Activated CD8-positive, alpha-beta memory T cell treated with anti-CD3 and anti-CD28 coated beads, Interleukin-2, amount 10 ng/mL, durations not matched to agents 7 days and 5 days (primary cell): ENCODE measurements at regions not wholly inside any gene's neighbourhood (a gene's known extent, or its start where the extent isn't known, plus 50 kb on each side); places are given as distances from the start of the nearest gene placed in this dataset.

Experiments used
- ATAC-seq: fragments of 150-1000 bp; cut with Tn5 transposase; one replicate; pipeline ENCODE4 v1.10.0; 2021; ENCODE audit warnings: moderate library complexity
- CTCF ChIA-PET: fragments of 350-600 bp; sonication (Branson Sonifier 250); formaldehyde crosslinking; loops from one replicate; lab custom pipeline; 2021; ENCODE audit warnings: antibody characterized with exemption; lab: Charles Lee
- DNase-seq: peaks from one replicate; pipeline ENCODE4 v3.0.0-alpha.2; 2020
- H3K27ac Mint-ChIP-seq: one replicate; pipeline ENCODE4 v1.8.0; 2021; ENCODE audit warnings: mild to moderate bottlenecking, mixed read lengths
- H3K27me3 Mint-ChIP-seq: one replicate; pipeline ENCODE4 v1.8.0; 2021; ENCODE audit warnings: mixed read lengths
- H3K36me3 Mint-ChIP-seq: one replicate; pipeline ENCODE4 v1.8.0; 2021; ENCODE audit warnings: mild to moderate bottlenecking, mixed read lengths
- H3K4me1 Mint-ChIP-seq: one replicate; pipeline ENCODE4 v1.8.0; 2021; ENCODE audit warnings: mixed read lengths
- H3K4me3 Mint-ChIP-seq: one replicate; pipeline ENCODE4 v1.8.0; 2021; ENCODE audit warnings: mild to moderate bottlenecking, moderate library complexity, mixed read lengths
- H3K9me3 Mint-ChIP-seq: one replicate; pipeline ENCODE4 v1.8.0; 2022; ENCODE audit warnings: low read depth, mixed read lengths

- peaks cover 2% of the 10 kb centered on the region for H3K9me3 Mint-ChIP-seq
- no peak overlapping the region for H3K4me3 Mint-ChIP-seq
Measured at GRCh38 chr11:70540196-70540595, 141.9 kb downstream of the CTTN start.

GRCh38 chr11:70541176-70541575 is 142.8 kb downstream of the CTTN start:
- Mint-ChIP-seq H3K4me3 (no peak overlapping the region), H3K4me1 (no peaks in the 10 kb centered on the region), H3K36me3 (no peaks in the 10 kb centered on the region), H3K9me3 (no peaks in the 10 kb centered on the region), H3K27me3 (no peaks in the 10 kb centered on the region), H3K27ac (no peak overlapping the region)
- CTCF ChIA-PET = no interaction called here
- no peak for ATAC-seq
- no peak for DNase-seq

More at GRCh38 chr11:70540196-70540595, 141.9 kb downstream of the CTTN start:
- Mint-ChIP-seq H3K4me1 (no peaks in the 10 kb centered on the region), H3K27ac (no peak overlapping the region), H3K27me3 (no peaks in the 10 kb centered on the region), H3K36me3 (no peaks in the 10 kb centered on the region)
- ATAC-seq (no peak), DNase-seq (no peak)
- CTCF ChIA-PET = no interaction called here

- no peak overlapping the region for H3K27ac Mint-ChIP-seq
- H3K36me3 Mint-ChIP-seq = no peaks in the 10 kb centered on the region
- no peaks in the 10 kb centered on the region for H3K27me3 Mint-ChIP-seq
- H3K4me1 Mint-ChIP-seq = no peaks in the 10 kb centered on the region
- ATAC-seq (no peak), DNase-seq (no peak)
- CTCF ChIA-PET = no interaction called here
- no peaks in the 10 kb centered on the region for H3K9me3 Mint-ChIP-seq
- H3K4me3 Mint-ChIP-seq = no peak overlapping the region
Measured at GRCh38 chr11:70541699-70542098, 143.4 kb downstream of the CTTN start.

- Mint-ChIP-seq H3K9me3 (no peaks in the 10 kb centered on the region), H3K4me3 (no peak overlapping the region), H3K27me3 (no peaks in the 10 kb centered on the region), H3K4me1 (no peaks in the 10 kb centered on the region), H3K36me3 (no peaks in the 10 kb centered on the region), H3K27ac (no peak overlapping the region)
- DNase-seq (no peak), ATAC-seq (no peak)
- CTCF ChIA-PET = no interaction called here
Measured at GRCh38 chr11:70542406-70542805, 144.1 kb downstream of the CTTN start.

DNA sequence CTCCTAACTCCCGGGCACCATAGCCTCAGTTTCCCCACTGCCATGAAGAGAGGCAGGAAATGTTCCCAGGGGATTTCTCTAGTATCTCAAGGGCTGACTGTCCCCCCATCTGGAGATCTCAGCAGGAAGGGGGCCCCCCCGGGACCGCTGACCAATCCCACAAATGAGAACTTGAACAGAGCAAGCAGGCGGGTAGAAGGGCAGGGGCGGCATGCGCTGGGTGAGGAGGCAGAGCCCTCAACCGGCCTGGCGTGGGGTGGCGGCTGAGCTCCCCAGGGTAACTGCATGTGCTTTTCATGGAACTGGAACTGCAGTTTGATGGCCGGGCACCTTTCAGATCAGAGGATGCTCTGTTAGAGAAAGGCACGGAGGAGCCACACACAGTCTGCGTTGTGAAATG is 144.5 kb downstream of the CTTN start:
- DNase-seq (no peak), ATAC-seq (no peak)
- Mint-ChIP-seq H3K4me1 (no peaks in the 10 kb centered on the region), H3K27me3 (no peaks in the 10 kb centered on the region), H3K4me3 (no peak overlapping the region), H3K36me3 (no peaks in the 10 kb centered on the region), H3K27ac (no peak overlapping the region), H3K9me3 (no peaks in the 10 kb centered on the region)
- CTCF ChIA-PET = no interaction called here

GRCh38 chr11:70543611-70544010 is 145.3 kb downstream of the CTTN start:
- H3K4me1 Mint-ChIP-seq = no peaks in the 10 kb centered on the region
- ATAC-seq (no peak), DNase-seq (no peak)
- H3K27ac Mint-ChIP-seq = no peak overlapping the region
- no peaks in the 10 kb centered on the region for H3K9me3 Mint-ChIP-seq
- H3K27me3 Mint-ChIP-seq = no peaks in the 10 kb centered on the region
- H3K36me3 Mint-ChIP-seq = no peaks in the 10 kb centered on the region
- H3K4me3 Mint-ChIP-seq = no peak overlapping the region
- CTCF ChIA-PET = no interaction called here

- Mint-ChIP-seq H3K9me3 (no peaks in the 10 kb centered on the region), H3K27me3 (no peaks in the 10 kb centered on the region), H3K27ac (no peak overlapping the region), H3K36me3 (no peaks in the 10 kb centered on the region), H3K4me3 (no peak overlapping the region), H3K4me1 (no peaks in the 10 kb centered on the region)
- DNase-seq (no peak), ATAC-seq (no peak)
- CTCF ChIA-PET = no interaction called here
Measured at GRCh38 chr11:70544067-70544773, 145.9 kb downstream of the CTTN start.

- Mint-ChIP-seq H3K4me3 (no peak overlapping the region), H3K36me3 (no peaks in the 10 kb centered on the region), H3K9me3 (no peaks in the 10 kb centered on the region), H3K27me3 (no peaks in the 10 kb centered on the region), H3K4me1 (no peaks in the 10 kb centered on the region), H3K27ac (no peak overlapping the region)
- ATAC-seq (no peak), DNase-seq (no peak)
- CTCF ChIA-PET = no interaction called here
Measured at GRCh38 chr11:70544774-70545609, 146.7 kb downstream of the CTTN start.

DNA sequence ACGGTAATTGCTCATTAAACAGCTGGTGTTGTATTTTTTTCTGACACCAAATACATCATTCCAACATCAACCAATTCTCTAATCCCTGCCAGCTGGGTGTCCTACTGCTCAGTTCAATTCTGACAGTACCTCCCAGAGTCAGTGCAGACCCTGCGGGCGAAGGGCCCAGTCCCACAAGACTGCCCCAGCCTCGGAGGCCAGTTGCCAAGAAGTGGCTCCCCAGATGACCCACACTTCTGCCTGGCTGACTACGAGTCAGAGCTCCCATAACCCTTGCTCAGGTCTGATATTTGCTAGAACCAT is 147.2 kb downstream of the CTTN start:
- no peak overlapping the region for H3K4me3 Mint-ChIP-seq
- ATAC-seq (no peak), DNase-seq (no peak)
- H3K27me3 Mint-ChIP-seq = no peaks in the 10 kb centered on the region
- H3K27ac Mint-ChIP-seq = no peak overlapping the region
- CTCF ChIA-PET = no interaction called here
- no peaks in the 10 kb centered on the region for H3K9me3 Mint-ChIP-seq
- H3K36me3 Mint-ChIP-seq = no peaks in the 10 kb centered on the region
- no peaks in the 10 kb centered on the region for H3K4me1 Mint-ChIP-seq

- Mint-ChIP-seq H3K36me3 (no peaks in the 10 kb centered on the region), H3K4me3 (no peak overlapping the region), H3K27ac (no peak overlapping the region), H3K9me3 (no peaks in the 10 kb centered on the region), H3K27me3 (no peaks in the 10 kb centered on the region), H3K4me1 (no peaks in the 10 kb centered on the region)
- CTCF ChIA-PET = no interaction called here
- no peak for ATAC-seq
- no peak for DNase-seq
Measured at GRCh38 chr11:70546191-70546940, 148.0 kb downstream of the CTTN start.

DNA sequence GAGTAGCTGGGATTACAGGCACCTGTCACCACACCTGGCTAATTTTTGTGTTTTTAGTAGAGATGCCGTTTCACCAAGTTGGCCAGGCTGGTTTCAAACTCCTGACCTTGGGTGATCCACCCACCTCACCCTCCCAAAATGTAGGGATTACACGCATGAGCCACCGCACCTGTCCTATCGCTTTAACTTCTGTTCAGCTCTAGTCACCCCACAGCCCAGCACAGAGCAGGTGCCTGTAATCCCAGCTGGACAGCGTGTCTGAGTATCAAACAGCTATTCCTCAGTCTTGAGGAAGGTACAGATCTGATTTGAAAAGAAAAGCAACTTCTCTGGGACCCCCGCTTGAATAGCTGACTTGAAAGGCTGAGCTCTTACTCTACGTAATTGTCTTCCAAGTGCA is 149.1 kb downstream of the CTTN start:
- ATAC-seq = no peak
- Mint-ChIP-seq H3K9me3 (no peaks in the 10 kb centered on the region), H3K4me1 (no peaks in the 10 kb centered on the region), H3K27ac (no peak overlapping the region), H3K36me3 (no peaks in the 10 kb centered on the region), H3K27me3 (no peaks in the 10 kb centered on the region), H3K4me3 (no peak overlapping the region)
- CTCF ChIA-PET = no interaction called here
- no peak for DNase-seq

DNA sequence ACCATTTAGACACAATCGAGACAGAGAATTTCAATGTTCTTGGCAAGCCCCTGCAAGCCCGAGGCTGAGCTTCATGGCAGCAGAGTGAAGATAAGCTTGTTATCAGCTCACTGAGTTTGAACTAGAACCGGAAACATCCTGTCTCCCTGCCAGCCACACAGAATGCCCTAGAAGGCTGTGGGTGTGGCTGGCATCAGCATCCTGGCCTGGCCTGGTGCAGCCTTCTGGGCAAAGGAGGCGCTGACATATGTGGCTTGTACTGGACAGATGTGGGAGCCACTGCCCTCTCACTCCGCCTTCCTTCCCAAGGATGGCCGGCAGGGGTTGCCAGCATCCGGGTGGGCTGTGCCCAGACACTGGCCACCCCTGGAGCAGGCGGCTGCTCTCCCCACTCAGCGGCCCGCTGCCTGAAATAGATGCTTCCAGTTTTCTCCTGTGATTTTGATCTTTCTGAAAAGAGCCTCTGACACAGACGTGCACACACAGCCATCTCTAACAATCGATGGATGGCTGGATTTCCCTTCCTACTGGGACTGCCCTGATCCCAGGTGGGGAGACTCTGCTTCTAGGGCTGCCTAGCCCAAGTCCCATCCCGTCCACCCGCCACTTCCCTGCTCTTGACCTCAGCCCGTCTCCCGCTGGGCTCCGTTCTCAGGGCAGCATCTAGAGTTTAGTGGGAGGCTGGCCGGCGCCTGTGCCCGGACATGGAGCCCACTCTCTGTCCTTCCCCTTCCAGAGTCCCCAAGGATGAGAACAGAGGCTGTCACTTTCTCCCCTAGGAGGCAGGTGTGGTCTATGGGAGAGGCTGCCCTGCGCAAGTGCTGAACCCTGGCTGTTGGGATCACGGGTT is 149.7 kb downstream of the CTTN start:
- no peaks in the 10 kb centered on the region for H3K36me3 Mint-ChIP-seq
- H3K27ac Mint-ChIP-seq = no peak overlapping the region
- no peaks in the 10 kb centered on the region for H3K9me3 Mint-ChIP-seq
- no peak overlapping the region for H3K4me3 Mint-ChIP-seq
- H3K27me3 Mint-ChIP-seq = no peaks in the 10 kb centered on the region
- ATAC-seq = no peak
- DNase-seq = no peak
- H3K4me1 Mint-ChIP-seq = no peaks in the 10 kb centered on the region
- CTCF ChIA-PET = no interaction called here

GRCh38 chr11:70548976-70549375 is 150.6 kb downstream of the CTTN start:
- Mint-ChIP-seq H3K27ac (no peak overlapping the region), H3K9me3 (no peaks in the 10 kb centered on the region), H3K36me3 (no peaks in the 10 kb centered on the region), H3K4me1 (no peaks in the 10 kb centered on the region), H3K27me3 (no peaks in the 10 kb centered on the region), H3K4me3 (no peak overlapping the region)
- no peak for ATAC-seq
- CTCF ChIA-PET = no interaction called here
- DNase-seq = no peak
